ENCODE measurements at regions not wholly inside any gene's neighbourhood (a gene's known extent, or its start where the extent isn't known, plus 50 kb on each side); places are given as distances from the start of the nearest gene placed in this dataset.

- no peak for FAIRE-seq
- H3K36me3 ChIP-seq (ENCODE audit: control insufficient read depth in 2 of 3, insufficient read depth in 3 of 3, low read length in 3 of 3) = no peaks in the 10 kb centered on the region
- no peak for TF ChIP-seq CTCF (IDR thresholded peaks at IDR 0.05; ENCODE audit: borderline replicate concordance, extremely low read depth, insufficient read depth)
Observed at GRCh38 chr10:62866451-62866850, 50.3 kb upstream of the EGR2 start.

More at GRCh38 chr10:62866451-62866850, 50.3 kb upstream of the EGR2 start:
- DNase-seq = no peak
- intact Hi-C loops (cut with DNase I) = no loop called here
- Histone ChIP-seq H3K27ac (ENCODE audit: low read depth in 2 of 2, low read length in 2 of 2) (no peak overlapping the region), H3K27me3 (ENCODE audit: control insufficient read depth, insufficient read depth, low read length) (no peaks in the 10 kb centered on the region), H3K4me3 (ENCODE audit: low read length in 3 of 3) (no peak overlapping the region), H3K9ac (ENCODE audit: low read length in 3 of 3) (no peak overlapping the region), H3K4me1 (ENCODE audit: control insufficient read depth in 2 of 3, insufficient read depth in 2 of 3, low read depth in 1 of 3, low read length in 3 of 3) (no peaks in the 10 kb centered on the region), H3K9me3 (ENCODE audit: control insufficient read depth in 2 of 3, insufficient read depth in 1 of 3, low read length in 3 of 3) (no peaks in the 10 kb centered on the region)

Data from kidney (tissue), 13 donors.